Activated naive CD8-positive, alpha-beta T cell treated with anti-CD3 and anti-CD28 coated beads, Interleukin-2, amount 10 ng/mL, durations not matched to agents 7 days and 5 days (primary cell): ENCODE measurements at regions not wholly inside any gene's neighbourhood (a gene's known extent, or its start where the extent isn't known, plus 50 kb on each side); places are given as distances from the start of the nearest gene placed in this dataset.
"Not testable (repeated sequence)": the region's sequence is repeated elsewhere in the genome, so short reads cannot be mapped to it uniquely, and the experiment has no call there.

Experiments used
- ATAC-seq: fragments of 150-1000 bp; cut with Tn5 transposase; one replicate; pipeline ENCODE4 v1.10.0; 2021; ENCODE audit warnings: low read depth, moderate library complexity
- POLR2A ChIA-PET: fragments of 350-600 bp; sonication (Branson Sonifier 250); formaldehyde crosslinking; loops from one replicate; lab custom pipeline; 2021; ENCODE audit warnings: antibody characterized with exemption; lab: Charles Lee
- DNase-seq: peaks from one replicate; pipeline ENCODE4 v3.0.0; 2021
- H3K27ac Mint-ChIP-seq: one replicate; pipeline ENCODE4 v1.8.0; 2022; ENCODE audit warnings: mild to moderate bottlenecking, mixed read lengths
- H3K27me3 Mint-ChIP-seq: one replicate; pipeline ENCODE4 v1.8.0; 2022; ENCODE audit warnings: mild to moderate bottlenecking, moderate library complexity, mixed read lengths
- H3K36me3 Mint-ChIP-seq: one replicate; pipeline ENCODE4 v1.8.0; 2021; ENCODE audit warnings: mild to moderate bottlenecking, mixed read lengths
- H3K4me1 Mint-ChIP-seq: one replicate; pipeline ENCODE4 v1.8.0; 2021; ENCODE audit warnings: mixed read lengths
- H3K4me3 Mint-ChIP-seq: one replicate; pipeline ENCODE4 v1.8.0; 2022; ENCODE audit warnings: mild to moderate bottlenecking, moderate library complexity, mixed read lengths
- H3K9me3 Mint-ChIP-seq: one replicate; pipeline ENCODE4 v1.8.0; 2021; ENCODE audit warnings: mixed read lengths

DNA sequence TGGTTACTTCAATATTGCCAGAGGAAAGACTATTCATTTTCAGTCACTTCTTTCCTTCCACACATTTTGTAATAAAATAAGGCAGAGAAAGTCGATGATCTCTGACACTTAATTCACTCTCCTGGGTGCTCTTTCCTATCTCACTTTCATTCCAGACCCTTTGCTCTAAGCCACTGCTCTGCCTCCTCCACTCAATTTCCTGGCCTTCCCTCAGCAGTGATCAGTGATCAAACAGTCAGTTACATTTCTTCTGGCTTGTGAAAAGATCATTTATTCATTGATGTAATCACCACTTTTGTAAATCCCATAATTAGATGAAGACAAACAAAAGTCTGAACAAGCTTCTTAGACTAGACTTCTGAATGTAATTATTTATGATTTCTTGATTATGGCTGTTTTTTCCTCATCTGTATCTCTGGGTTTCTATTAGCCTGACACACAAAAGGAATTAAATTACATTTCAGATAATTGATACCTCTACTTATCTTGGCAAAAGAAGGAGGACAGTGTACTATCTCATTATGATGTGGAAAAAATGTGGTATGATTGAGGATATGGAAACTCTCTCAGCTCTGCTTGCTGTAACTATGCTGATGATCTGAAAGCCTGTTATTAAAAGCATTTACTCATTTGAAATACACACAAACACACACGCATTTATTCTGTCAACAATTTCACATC lies 1102.3 kb downstream of the GRM8 start:
- H3K4me1 Mint-ChIP-seq: no peaks in the 10 kb centered on the region
- no peak overlapping the region for H3K4me3 Mint-ChIP-seq
- POLR2A ChIA-PET: no interaction called here
- no peak for ATAC-seq
- DNase-seq: no peak
- H3K9me3 Mint-ChIP-seq: no peaks in the 10 kb centered on the region
- no peaks in the 10 kb centered on the region for H3K36me3 Mint-ChIP-seq
- H3K27me3 Mint-ChIP-seq: no peaks in the 10 kb centered on the region
- H3K27ac Mint-ChIP-seq: no peak overlapping the region

DNA sequence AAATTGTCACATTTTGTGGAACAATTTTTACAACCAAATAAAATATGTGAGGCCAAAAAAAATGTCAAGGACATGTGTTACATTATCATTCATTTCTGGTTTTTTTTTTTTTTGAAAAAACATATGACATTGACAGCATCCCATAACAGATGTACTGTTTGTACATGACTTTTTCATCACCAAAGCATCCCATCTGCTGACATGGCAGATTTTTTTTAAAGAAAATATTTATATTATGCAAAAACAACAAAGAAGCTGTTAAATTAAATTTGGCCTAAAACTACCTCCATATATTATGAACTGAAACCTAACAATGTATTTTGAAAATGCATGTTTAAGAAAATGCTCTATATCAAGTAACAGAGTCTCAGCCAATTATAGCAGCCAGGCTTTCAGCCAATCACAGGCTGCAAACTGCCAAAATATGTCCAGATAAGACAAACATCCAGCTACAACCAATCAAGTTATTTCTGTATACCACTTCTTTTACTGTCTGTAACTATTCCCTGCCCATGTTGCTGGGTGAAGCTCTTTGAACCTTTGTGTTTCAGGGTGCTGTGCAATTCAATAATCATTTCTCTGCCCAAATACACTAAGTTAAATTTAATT lies 1111.8 kb downstream of the GRM8 start:
- H3K4me3 Mint-ChIP-seq: no peak overlapping the region
- no peak for ATAC-seq

DNA sequence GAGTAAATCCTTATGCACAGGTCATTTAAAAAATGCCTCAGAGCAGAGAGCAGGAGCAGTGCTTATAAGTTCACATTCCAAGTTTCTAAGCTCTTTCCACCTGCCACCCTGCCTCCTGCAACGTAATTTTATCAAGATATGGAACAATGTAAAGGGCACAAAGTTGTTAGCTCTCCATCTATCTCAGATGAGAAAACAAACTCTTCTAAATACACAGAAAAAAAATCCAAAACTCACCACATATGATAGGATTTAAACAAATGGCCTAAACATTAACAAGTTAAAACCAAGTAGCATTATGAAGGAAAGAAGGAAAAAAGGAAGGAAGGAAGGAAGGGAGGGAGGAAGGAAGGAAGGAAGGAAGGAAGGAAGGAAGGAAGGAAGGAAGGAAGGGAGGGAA lies 1132.8 kb downstream of the GRM8 start:
- POLR2A ChIA-PET: no interaction called here
- ATAC-seq (no peak), DNase-seq (no peak)
- Mint-ChIP-seq H3K27ac (no peak overlapping the region), H3K9me3 (peaks cover 5% of the 10 kb centered on the region), H3K36me3 (no peaks in the 10 kb centered on the region), H3K27me3 (no peaks in the 10 kb centered on the region), H3K4me3 (no peak overlapping the region), H3K4me1 (no peaks in the 10 kb centered on the region)

More for the DNA sequence above, 1111.8 kb downstream of the GRM8 start:
- Mint-ChIP-seq H3K36me3 (no peaks in the 10 kb centered on the region), H3K27ac (no peak overlapping the region), H3K27me3 (no peaks in the 10 kb centered on the region), H3K4me1 (no peaks in the 10 kb centered on the region), H3K9me3 (no peaks in the 10 kb centered on the region)
- no peak for DNase-seq
- POLR2A ChIA-PET: no interaction called here

DNA sequence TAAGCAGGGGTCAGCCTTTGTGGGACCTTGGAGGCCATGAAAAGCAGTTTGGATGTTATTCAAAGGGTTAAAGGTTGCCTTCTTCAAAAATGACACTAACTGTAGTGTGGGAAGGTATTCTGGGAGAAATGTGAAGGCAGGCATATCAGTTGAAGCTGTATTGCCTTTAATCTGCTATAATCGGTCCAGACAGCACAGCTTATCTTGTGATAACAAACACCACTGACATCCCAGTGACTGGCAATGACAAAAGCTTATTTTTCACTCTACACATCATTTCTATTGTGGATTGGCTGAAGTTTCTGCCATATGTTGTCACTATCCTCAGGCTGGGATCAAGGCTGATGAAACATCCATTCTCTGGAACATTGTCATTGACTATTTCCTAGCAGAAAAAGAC lies 1149.2 kb downstream of the GRM8 start:
- ATAC-seq (no peak), DNase-seq (no peak)
- Mint-ChIP-seq H3K9me3 (peaks cover 14% of the 10 kb centered on the region), H3K36me3 (no peaks in the 10 kb centered on the region), H3K4me1 (no peaks in the 10 kb centered on the region), H3K27me3 (no peaks in the 10 kb centered on the region), H3K4me3 (no peak overlapping the region), H3K27ac (no peak overlapping the region)
- POLR2A ChIA-PET: no interaction called here

DNA sequence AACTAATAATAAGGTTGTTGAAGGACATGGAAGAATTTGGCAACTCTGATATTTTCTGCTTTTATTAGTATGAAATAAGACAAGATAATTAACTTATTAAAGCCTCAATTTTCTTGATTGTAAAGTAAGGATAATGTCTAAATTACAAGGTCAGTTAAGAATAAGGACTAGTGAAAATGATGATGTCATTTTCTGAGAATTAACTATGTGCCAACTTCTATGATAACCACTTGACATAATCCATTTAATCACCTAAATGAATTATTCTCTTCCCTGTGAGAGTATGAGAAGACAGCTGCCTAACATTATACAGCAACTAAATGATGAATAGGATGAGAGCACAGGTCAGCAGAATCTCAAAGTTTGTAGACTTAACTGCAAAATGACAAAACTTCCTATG lies 1153.4 kb upstream of the POT1 start:
- ATAC-seq: no peak
- no peaks in the 10 kb centered on the region for H3K36me3 Mint-ChIP-seq
- H3K27me3 Mint-ChIP-seq: no peaks in the 10 kb centered on the region
- DNase-seq: no peak
- H3K4me1 Mint-ChIP-seq: no peaks in the 10 kb centered on the region
- POLR2A ChIA-PET: no interaction called here
- peaks cover 3% of the 10 kb centered on the region for H3K9me3 Mint-ChIP-seq
- no peak overlapping the region for H3K27ac Mint-ChIP-seq
- no peak overlapping the region for H3K4me3 Mint-ChIP-seq

DNA sequence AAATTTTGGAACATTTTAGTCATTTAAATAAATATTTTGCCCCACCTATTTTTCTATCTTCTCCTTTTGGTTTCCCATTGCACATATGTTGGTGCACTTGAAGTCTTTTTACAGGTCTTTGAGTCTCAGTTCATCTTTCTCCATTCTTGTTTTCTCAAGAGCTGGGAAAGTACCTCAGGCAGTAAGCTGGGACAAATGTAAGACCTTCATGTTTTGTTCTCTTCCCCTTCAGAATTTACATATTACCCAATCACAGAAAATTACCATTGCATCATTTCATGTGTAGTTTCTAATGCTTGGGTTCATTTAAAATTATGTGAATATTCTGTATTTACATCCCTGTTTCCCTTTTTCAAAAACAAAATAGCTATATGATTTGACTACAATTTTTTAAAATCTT lies 1150.0 kb upstream of the POT1 start:
- no peak overlapping the region for H3K27ac Mint-ChIP-seq

DNA sequence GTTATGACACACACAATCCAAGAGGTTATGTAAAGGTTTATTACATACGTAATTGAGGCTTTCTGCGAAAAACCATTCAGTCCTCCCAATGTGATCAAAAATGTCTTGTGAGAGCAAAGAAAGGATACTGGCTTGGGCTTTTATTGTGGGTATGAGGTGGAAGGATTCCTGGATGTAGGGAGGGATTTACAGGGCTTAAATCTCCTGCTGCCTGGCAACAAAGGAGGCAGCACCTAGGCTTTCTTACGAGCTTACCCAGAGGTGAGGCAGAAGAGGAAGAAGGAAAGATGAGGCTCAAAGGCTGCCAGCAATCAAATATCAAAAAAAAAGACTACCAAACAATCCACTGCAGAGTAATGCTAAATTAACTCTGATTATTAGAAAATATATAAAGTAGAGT lies 1149.5 kb upstream of the POT1 start:
- Mint-ChIP-seq H3K4me3 (no peak overlapping the region), H3K9me3 (peaks cover 2% of the 10 kb centered on the region), H3K36me3 (no peaks in the 10 kb centered on the region), H3K4me1 (no peaks in the 10 kb centered on the region), H3K27ac (no peak overlapping the region), H3K27me3 (no peaks in the 10 kb centered on the region)
- DNase-seq: no peak
- no peak for ATAC-seq
- POLR2A ChIA-PET: no interaction called here

More for the DNA sequence above, 1150.0 kb upstream of the POT1 start:
- no peaks in the 10 kb centered on the region for H3K4me1 Mint-ChIP-seq
- H3K36me3 Mint-ChIP-seq: no peaks in the 10 kb centered on the region
- peaks cover 2% of the 10 kb centered on the region for H3K9me3 Mint-ChIP-seq
- POLR2A ChIA-PET: no interaction called here
- DNase-seq (no peak), ATAC-seq (no peak)
- H3K4me3 Mint-ChIP-seq: no peak overlapping the region
- no peaks in the 10 kb centered on the region for H3K27me3 Mint-ChIP-seq

DNA sequence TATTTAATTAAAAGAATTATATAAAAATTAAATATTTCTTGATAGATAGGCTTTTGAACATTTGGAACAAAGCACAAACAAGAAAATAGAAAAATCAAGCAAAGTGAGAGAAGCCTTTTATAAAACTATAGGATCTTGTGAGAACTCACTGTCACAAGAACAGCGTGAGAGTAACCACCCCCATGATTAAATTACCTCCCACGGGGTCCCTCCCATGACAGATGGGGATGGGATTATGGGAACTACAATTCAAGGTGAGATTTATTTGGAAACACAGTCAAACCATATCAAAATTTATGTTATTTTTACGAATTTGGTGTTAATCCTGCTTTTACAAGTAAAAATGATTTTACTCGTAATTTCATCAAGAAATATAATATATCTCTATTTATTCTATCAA lies 1136.1 kb upstream of the POT1 start:
- Mint-ChIP-seq H3K4me1 (no peaks in the 10 kb centered on the region), H3K9me3 (peaks cover under 1% of the 10 kb centered on the region)
- POLR2A ChIA-PET: no interaction called here

DNA sequence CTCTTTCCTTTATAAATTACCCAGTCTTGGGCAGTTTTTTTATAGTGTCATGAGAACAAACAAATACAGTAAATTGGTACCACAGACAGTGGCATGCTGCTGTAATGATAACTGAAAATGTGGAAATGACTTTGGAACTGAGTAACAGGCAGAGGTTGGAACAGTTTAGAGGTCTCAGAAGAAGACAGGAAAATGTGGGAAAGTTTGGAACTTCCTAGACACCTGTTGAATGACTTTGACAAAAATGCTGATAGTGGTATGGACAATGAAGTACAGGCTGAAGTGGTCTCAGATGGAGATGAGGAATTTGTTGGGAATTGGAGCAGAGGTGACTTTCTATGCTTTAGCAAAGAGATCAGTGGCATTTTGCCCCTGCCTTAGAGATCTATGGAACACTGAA lies 1128.4 kb upstream of the POT1 start:
- no peak overlapping the region for H3K4me3 Mint-ChIP-seq
- POLR2A ChIA-PET: no interaction called here
- H3K27me3 Mint-ChIP-seq: no peaks in the 10 kb centered on the region
- no peak for ATAC-seq
- no peaks in the 10 kb centered on the region for H3K36me3 Mint-ChIP-seq
- DNase-seq: no peak
- H3K9me3 Mint-ChIP-seq: peaks cover 10% of the 10 kb centered on the region
- no peak overlapping the region for H3K27ac Mint-ChIP-seq
- no peaks in the 10 kb centered on the region for H3K4me1 Mint-ChIP-seq

More for the DNA sequence above, 1136.1 kb upstream of the POT1 start:
- Mint-ChIP-seq H3K27ac (no peak overlapping the region), H3K36me3 (no peaks in the 10 kb centered on the region), H3K27me3 (no peaks in the 10 kb centered on the region), H3K4me3 (no peak overlapping the region)
- ATAC-seq (no peak), DNase-seq (no peak)

DNA sequence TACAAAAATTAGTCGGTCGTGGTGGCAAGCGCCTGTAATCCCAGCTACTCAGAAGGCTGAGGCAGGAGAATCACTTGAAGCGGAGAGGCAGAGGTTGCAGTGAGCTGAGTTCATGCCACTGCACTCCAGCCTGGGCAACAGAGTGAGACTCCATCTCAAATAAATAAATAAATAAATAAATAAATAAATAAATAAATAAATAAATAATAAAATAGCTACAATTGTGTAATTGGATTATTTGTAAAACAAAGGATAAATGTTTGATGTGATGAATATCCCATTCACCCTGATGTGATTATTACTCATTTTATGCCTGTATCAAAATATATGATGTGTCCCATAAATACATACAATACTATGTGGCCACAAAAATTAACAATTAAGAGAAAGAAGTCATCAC lies 1127.0 kb upstream of the POT1 start:
- H3K4me3 Mint-ChIP-seq, H3K27ac Mint-ChIP-seq, POLR2A ChIA-PET, H3K4me1 Mint-ChIP-seq, H3K9me3 Mint-ChIP-seq, DNase-seq, H3K36me3 Mint-ChIP-seq, ATAC-seq, H3K27me3 Mint-ChIP-seq: not testable (repeated sequence)

DNA sequence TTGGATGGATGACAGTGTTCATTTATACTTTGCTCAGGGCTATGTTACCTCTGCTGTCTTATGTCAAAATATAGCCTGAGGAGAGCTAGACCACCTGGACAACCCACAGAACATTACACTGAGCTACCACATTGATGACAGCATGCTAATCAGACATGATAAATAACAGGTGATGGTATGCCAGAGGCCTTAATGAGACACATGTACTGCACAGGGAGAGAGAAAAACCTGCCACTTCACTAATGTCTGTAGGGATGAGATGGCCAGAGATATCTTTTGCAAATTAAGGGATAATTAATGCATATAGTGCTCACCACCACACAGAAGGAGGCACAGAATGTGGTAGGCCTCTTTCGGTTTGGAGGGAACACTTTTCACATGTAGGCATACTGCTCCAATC lies 1122.6 kb upstream of the POT1 start:
- DNase-seq (no peak), ATAC-seq (no peak)
- no peak overlapping the region for H3K27ac Mint-ChIP-seq
- POLR2A ChIA-PET: no interaction called here
- H3K36me3 Mint-ChIP-seq: no peaks in the 10 kb centered on the region
- H3K27me3 Mint-ChIP-seq: no peaks in the 10 kb centered on the region
- H3K4me1 Mint-ChIP-seq: no peaks in the 10 kb centered on the region
- no peak overlapping the region for H3K4me3 Mint-ChIP-seq
- H3K9me3 Mint-ChIP-seq: peaks cover 1% of the 10 kb centered on the region

DNA sequence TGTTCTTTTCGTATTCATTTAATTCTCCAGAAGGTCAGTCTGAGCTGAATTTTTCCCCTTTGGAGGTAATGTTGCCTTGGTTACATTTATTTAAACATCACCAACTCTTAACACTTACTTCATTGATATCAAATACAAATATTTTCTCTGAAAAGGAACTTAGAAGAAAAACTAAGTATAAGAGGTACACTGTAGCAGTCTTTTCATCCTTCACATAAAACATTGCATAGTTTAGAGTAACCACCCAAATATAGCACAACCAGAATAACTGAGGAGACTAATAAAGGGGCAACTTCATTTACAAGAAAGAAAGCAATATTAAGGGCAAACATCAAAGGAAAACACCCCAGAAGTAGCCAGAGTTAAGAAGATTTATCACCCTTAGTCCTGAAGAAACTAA lies 1115.0 kb upstream of the POT1 start:
- Mint-ChIP-seq H3K36me3 (no peaks in the 10 kb centered on the region), H3K27me3 (no peaks in the 10 kb centered on the region), H3K4me3 (no peak overlapping the region), H3K9me3 (peaks cover 3% of the 10 kb centered on the region), H3K27ac (no peak overlapping the region), H3K4me1 (no peaks in the 10 kb centered on the region)
- POLR2A ChIA-PET: no interaction called here
- DNase-seq (no peak), ATAC-seq (no peak)

DNA sequence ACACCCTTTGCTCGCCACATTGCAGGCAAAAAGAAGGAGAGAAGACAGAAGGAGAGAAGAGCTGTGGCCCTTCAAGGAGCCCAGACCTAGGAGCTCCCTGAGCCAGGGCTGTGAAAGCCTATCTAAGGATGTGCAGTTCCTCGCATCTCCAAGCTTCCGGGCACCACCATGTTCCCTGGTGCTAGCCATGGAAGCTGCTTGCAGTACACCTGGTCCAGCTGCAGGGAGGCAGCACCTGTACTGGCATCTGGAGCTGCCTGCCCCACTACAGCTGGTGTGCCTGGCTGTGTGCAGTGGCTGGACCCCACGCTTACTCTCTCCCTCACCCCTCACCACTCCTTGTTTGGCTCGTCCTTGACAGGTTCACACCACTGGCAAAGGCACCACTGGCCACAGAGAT lies 1111.8 kb upstream of the POT1 start:
- Mint-ChIP-seq H3K4me3 (no peak overlapping the region), H3K4me1 (no peaks in the 10 kb centered on the region), H3K9me3 (no peaks in the 10 kb centered on the region), H3K27ac (no peak overlapping the region), H3K27me3 (no peaks in the 10 kb centered on the region), H3K36me3 (no peaks in the 10 kb centered on the region)
- no peak for ATAC-seq
- DNase-seq: no peak
- POLR2A ChIA-PET: no interaction called here

DNA sequence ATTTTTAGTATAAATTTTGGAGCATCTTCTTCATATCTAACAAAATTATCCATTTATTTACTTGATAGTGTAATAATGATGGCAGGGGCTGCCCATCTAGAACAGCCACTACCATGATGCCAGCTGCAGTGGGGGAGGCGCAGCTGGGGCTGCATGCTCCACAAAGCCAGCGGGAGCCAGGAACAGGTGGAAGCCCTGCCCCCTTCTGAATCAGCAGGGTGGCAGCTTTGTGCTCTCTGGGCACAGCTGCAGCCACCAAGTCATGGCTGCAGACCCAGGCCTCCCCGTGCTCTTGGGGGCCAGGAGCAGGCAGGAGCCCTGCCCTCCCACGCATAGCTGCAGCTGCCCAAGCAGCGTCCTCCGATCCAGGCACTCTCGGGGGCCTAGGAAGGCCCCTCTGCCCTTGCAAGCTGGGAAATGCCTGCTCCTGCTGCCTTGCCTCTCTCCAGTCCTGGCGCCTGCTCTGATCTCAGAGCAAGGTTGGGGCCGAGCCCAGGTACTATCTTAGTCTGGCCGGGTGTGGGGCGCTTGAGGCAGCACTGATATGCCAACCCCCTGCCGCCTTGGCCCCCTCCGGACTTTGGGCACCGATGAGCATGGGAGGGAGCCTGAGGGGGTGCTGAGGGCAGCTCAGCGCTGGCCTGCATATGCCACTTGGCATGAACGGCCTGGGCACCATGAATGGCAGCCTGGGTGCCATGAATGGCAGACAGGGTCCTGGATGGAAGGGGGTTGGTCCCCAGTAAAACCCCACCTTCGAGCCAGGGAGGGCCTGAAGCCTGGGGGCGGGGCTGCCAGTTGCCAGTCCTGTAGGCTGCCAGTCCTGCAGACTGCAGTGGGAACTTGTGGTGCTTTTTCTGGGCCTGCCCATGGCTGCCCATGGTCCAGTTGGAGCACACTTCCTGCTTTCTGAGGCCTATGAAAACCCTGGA lies 1110.8 kb upstream of the POT1 start:
- Mint-ChIP-seq H3K36me3 (no peaks in the 10 kb centered on the region), H3K4me3 (no peak overlapping the region), H3K9me3 (peaks cover 2% of the 10 kb centered on the region), H3K27me3 (no peaks in the 10 kb centered on the region), H3K4me1 (no peaks in the 10 kb centered on the region), H3K27ac (no peak overlapping the region)
- ATAC-seq (no peak), DNase-seq (no peak)
- POLR2A ChIA-PET: no interaction called here
